Panc1 (cell line): ENCODE measurements at regions not wholly inside any gene's neighbourhood (a gene's known extent, or its start where the extent isn't known, plus 50 kb on each side); places are given as distances from the start of the nearest gene placed in this dataset.

ENCODE experiments used
- ATAC-seq: fragments of 200-7000 bp; cut with Tn5 transposase; 2 replicates; pipeline ENCODE4 v1.9.1; 2020; ENCODE audit warnings: mild to moderate bottlenecking, moderate library complexity
- BruUV-seq: library from RNA; stranded (reverse); fragments of 400-500 nt; replicated peaks from 2 replicates; lab custom pipeline; 2021; lab: Mats Ljungman, UMichigan
- CTCF ChIA-PET: fragments of 300-600 bp; sonication (Branson Sonifier 250); formaldehyde crosslinking; loops from one replicate; lab custom pipeline; 2022; ENCODE audit warnings: antibody characterized with exemption; lab: Charles Lee
- POLR2A ChIA-PET: fragments of 300-600 bp; sonication (Branson Sonifier 250); formaldehyde crosslinking; loops from one replicate; lab custom pipeline; 2022; ENCODE audit warnings: antibody characterized with exemption; lab: Charles Lee
- DNase-seq: peaks from one replicate; pipeline ENCODE4 v3.0.0-alpha.2; 2010; ENCODE audit warnings: low read depth, low spot score
- H3K27ac ChIP-seq: 2 replicates; pipeline ENCODE4 v1.5.1; 2011; ENCODE audit warnings: mild to moderate bottlenecking, low read length, inconsistent platforms
- H3K27me3 ChIP-seq: fragments of 200-500 bp; sonication (Bioruptor generic); 2 replicates; pipeline ENCODE4 v1.6.0; 2014; ENCODE audit warnings: low read length, inconsistent platforms; ENCODE audit not compliant: control insufficient read depth, insufficient read depth
- H3K36me3 ChIP-seq: fragments of 200-500 bp; sonication (Bioruptor generic); 2 replicates; pipeline ENCODE4 v1.5.1; 2014; ENCODE audit warnings: inconsistent platforms, mild to moderate bottlenecking, low read length, moderate library complexity; ENCODE audit not compliant: control insufficient read depth, insufficient read depth
- H3K4me1 ChIP-seq: 2 replicates; pipeline ENCODE4 v1.5.1; 2011; ENCODE audit warnings: inconsistent platforms, mild to moderate bottlenecking, low read length, moderate library complexity; ENCODE audit not compliant: control insufficient read depth, insufficient read depth
- H3K4me3 ChIP-seq, 2 experiments: 2 replicates each; pipeline ENCODE4 v1.5.1; 2011 to 2012; ENCODE audit warnings: low read depth in 2 of 2, low read length in 2 of 2, mild to moderate bottlenecking in 2 of 2, inconsistent platforms in 1 of 2, moderate library complexity in 1 of 2
- H3K9me3 ChIP-seq: fragments of 200-500 bp; sonication (Bioruptor generic); 2 replicates; pipeline ENCODE4 v1.5.1; 2014; ENCODE audit warnings: low read depth, mild to moderate bottlenecking, inconsistent platforms, low read length, moderate library complexity; ENCODE audit not compliant: control insufficient read depth, insufficient read depth
- POLR2AphosphoS5 ChIP-seq: IDR thresholded peaks from 2 replicates; pipeline ENCODE4 v1.6.1; 2012; ENCODE audit warnings: mild to moderate bottlenecking, low read depth, low read length, moderate library complexity
- SIN3A ChIP-seq: IDR thresholded peaks from 2 replicates; pipeline ENCODE4 v1.6.1; 2012; ENCODE audit warnings: low read depth, mild to moderate bottlenecking, low read length, moderate library complexity, borderline replicate concordance; ENCODE audit not compliant: insufficient read depth
- TCF7L2 ChIP-seq: IDR thresholded peaks from 2 replicates; pipeline ENCODE4 v1.6.1; 2011; ENCODE audit warnings: mild to moderate bottlenecking, low read depth, low read length, inconsistent platforms
- in situ Hi-C: cut with HindIII; loops from 2 replicates; pipeline ENCODE4 v1.10.0; 2016; ENCODE audit warnings: low sequenced_read_pairs, low pct_unique_long_range_greater_than_20kb
- intact Hi-C: fragments of 100-400 bp; cut with micrococcal nuclease; formaldehyde crosslinking; loops from one replicate; pipeline ENCODE4 v1.10.0; 2022; ENCODE audit not compliant: unreplicated experiment
- TF ChIP-seq, protein P1 (sequence below): fragments of 450-650 bp; IDR thresholded peaks from 2 replicates; pipeline ENCODE4 v1.5.1; 2017; ENCODE audit warnings: mild to moderate bottlenecking
- TF ChIP-seq, protein P2 (sequence below), 2 experiments: IDR thresholded peaks; 2 replicates each; pipeline ENCODE4 v1.6.1; 2011 to 2012; ENCODE audit warnings: low read depth in 2 of 2, control low read depth in 1 of 2, low read length in 1 of 2, mild to moderate bottlenecking in 1 of 2, moderate library complexity in 1 of 2; ENCODE audit not compliant: insufficient read depth in 1 of 2

- TF ChIP-seq TCF7L2 (no peak), SIN3A (no peak), POLR2AphosphoS5 (no peak)
- TF ChIP-seq, protein P1, sequence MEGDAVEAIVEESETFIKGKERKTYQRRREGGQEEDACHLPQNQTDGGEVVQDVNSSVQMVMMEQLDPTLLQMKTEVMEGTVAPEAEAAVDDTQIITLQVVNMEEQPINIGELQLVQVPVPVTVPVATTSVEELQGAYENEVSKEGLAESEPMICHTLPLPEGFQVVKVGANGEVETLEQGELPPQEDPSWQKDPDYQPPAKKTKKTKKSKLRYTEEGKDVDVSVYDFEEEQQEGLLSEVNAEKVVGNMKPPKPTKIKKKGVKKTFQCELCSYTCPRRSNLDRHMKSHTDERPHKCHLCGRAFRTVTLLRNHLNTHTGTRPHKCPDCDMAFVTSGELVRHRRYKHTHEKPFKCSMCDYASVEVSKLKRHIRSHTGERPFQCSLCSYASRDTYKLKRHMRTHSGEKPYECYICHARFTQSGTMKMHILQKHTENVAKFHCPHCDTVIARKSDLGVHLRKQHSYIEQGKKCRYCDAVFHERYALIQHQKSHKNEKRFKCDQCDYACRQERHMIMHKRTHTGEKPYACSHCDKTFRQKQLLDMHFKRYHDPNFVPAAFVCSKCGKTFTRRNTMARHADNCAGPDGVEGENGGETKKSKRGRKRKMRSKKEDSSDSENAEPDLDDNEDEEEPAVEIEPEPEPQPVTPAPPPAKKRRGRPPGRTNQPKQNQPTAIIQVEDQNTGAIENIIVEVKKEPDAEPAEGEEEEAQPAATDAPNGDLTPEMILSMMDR: no peak
- TF ChIP-seq, protein P2, sequence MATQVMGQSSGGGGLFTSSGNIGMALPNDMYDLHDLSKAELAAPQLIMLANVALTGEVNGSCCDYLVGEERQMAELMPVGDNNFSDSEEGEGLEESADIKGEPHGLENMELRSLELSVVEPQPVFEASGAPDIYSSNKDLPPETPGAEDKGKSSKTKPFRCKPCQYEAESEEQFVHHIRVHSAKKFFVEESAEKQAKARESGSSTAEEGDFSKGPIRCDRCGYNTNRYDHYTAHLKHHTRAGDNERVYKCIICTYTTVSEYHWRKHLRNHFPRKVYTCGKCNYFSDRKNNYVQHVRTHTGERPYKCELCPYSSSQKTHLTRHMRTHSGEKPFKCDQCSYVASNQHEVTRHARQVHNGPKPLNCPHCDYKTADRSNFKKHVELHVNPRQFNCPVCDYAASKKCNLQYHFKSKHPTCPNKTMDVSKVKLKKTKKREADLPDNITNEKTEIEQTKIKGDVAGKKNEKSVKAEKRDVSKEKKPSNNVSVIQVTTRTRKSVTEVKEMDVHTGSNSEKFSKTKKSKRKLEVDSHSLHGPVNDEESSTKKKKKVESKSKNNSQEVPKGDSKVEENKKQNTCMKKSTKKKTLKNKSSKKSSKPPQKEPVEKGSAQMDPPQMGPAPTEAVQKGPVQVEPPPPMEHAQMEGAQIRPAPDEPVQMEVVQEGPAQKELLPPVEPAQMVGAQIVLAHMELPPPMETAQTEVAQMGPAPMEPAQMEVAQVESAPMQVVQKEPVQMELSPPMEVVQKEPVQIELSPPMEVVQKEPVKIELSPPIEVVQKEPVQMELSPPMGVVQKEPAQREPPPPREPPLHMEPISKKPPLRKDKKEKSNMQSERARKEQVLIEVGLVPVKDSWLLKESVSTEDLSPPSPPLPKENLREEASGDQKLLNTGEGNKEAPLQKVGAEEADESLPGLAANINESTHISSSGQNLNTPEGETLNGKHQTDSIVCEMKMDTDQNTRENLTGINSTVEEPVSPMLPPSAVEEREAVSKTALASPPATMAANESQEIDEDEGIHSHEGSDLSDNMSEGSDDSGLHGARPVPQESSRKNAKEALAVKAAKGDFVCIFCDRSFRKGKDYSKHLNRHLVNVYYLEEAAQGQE (IDR thresholded peaks at IDR 0.05; ENCODE audit: insufficient read depth in 1 of 2, low read depth in 2 of 2, low read length in 1 of 2): no peak
- H3K4me1 ChIP-seq: no peaks in the 10 kb centered on the region
- in situ Hi-C loops (no loop called here), intact Hi-C loops (no loop called here)
- H3K4me3 ChIP-seq: no peak overlapping the region
- POLR2A ChIA-PET: no interaction called here
- H3K27ac ChIP-seq: no peak overlapping the region
- H3K36me3 ChIP-seq: no peaks in the 10 kb centered on the region
- ATAC-seq (no peak), DNase-seq (no peak)
- H3K27me3 ChIP-seq: no peaks in the 10 kb centered on the region
- H3K9me3 ChIP-seq: no peaks in the 10 kb centered on the region
- no TSS peak for BruUV-seq
- CTCF ChIA-PET: no interaction called here
Measured at GRCh38 chr5:120874081-120874862, 410.2 kb downstream of the PRR16 start.

GRCh38 chr5:120882038-120882775 lies 418.1 kb downstream of the PRR16 start:
- no peak for ATAC-seq
- intact Hi-C loops: no loop called here
- H3K4me1 ChIP-seq: no peaks in the 10 kb centered on the region
- no peaks in the 10 kb centered on the region for H3K27me3 ChIP-seq
- in situ Hi-C loops: no loop called here
- POLR2A ChIA-PET: no interaction called here
- H3K9me3 ChIP-seq: no peaks in the 10 kb centered on the region
- CTCF ChIA-PET: no interaction called here
- BruUV-seq: no TSS peak
- no peak for DNase-seq
- TF ChIP-seq POLR2AphosphoS5 (no peak), SIN3A (no peak), TCF7L2 (no peak)
- TF ChIP-seq, protein P2 (IDR thresholded peaks at IDR 0.05; ENCODE audit: insufficient read depth in 1 of 2, low read depth in 2 of 2, low read length in 1 of 2): no peak
- TF ChIP-seq, protein P1: no peak
- H3K36me3 ChIP-seq: no peaks in the 10 kb centered on the region
- no peak overlapping the region for H3K27ac ChIP-seq
- no peak overlapping the region for H3K4me3 ChIP-seq
